ENCODE measurements at regions not wholly inside any gene's neighbourhood (a gene's known extent, or its start where the extent isn't known, plus 50 kb on each side); places are given as distances from the start of the nearest gene placed in this dataset.

- TF ChIP-seq EZH2phosphoT487 (IDR thresholded peaks at IDR 0.05; ENCODE audit: borderline replicate concordance, low read length) (no peak), CTCF (conservative IDR thresholded peaks at IDR 0.05; ENCODE audit: low read depth, low read length) (no peak), EZH2 (IDR thresholded peaks at IDR 0.05; ENCODE audit: low read length, unreplicated experiment) (no peak)
Measured at GRCh38 chr11:95330302-95330701, 99.3 kb upstream of the SESN3 start.
